ENCODE measurements at regions not wholly inside any gene's neighbourhood (a gene's known extent, or its start where the extent isn't known, plus 50 kb on each side); places are given as distances from the start of the nearest gene placed in this dataset.

DNA sequence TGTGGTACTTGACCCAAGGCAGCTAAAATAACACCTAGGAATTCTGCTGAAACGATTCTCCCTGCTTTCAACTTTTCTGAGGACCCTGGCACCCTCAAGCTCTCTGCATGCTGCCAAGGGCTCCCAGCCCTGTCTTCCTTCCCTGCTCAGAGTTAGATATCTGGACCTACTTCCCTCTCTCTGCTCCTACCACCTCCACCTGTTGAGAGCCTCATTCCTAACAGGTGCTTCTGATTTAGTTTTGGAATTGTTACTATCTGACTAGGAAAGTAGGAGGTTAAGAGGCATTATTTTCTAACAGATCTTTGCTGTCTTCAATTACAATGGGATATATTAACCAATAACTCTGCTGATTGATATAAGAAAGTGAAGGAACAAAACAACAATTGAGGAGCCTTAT, 253.8 kb downstream of the FZD1 start:
- Mint-ChIP-seq H3K27ac (no peak overlapping the region), H3K9me3 (no peaks in the 10 kb centered on the region), H3K36me3 (no peaks in the 10 kb centered on the region)
- ATAC-seq (no peak), DNase-seq (ENCODE audit: low spot score in 2 of 2) (no peak)

DNA sequence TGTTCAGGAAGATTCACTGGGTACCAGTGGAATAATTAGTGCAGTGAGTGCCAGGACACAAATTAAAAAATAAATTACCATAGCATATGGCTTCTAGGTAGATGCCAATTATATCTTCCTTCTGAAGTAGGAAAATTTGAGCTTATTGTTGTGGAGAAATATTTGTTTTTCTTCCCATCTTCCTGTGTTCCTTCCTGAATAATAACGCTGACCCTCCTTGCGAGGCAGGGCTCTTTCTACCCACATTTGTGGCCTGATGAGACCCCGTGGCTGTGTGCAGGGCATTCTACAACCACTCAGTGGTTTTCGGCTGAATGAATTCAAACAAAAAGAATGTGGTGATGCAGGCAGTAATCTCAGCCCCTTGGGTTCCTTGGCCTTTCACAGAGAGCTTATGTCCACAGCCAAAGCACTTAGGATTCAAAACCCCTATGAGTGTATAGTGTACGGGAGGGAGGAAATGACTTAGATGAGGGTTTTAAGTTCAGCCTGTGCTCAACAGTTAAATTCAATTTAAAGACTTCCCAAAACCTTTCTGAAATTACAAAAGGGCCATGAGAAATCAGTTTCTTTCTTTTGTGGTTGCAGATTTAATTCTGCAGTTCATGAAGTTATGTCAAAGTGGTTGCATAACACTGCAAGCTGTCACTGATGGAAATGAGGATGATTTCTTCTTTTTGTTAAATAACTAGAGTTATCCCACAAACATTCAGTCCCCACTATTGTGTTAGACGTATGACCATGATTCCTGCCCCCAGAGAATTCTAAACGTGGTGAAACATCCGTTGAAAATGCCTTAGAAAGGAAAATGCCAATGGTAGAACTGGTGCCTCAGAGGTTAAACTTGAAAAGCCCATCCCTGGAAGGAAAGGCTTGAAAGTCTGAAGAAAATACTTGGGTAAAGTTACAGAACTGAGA, 255.3 kb downstream of the FZD1 start:
- Mint-ChIP-seq H3K9me3 (no peaks in the 10 kb centered on the region), H3K27ac (no peak overlapping the region), H3K36me3 (no peaks in the 10 kb centered on the region)
- ATAC-seq (no peak), DNase-seq (ENCODE audit: low spot score in 2 of 2) (no peak)

DNA sequence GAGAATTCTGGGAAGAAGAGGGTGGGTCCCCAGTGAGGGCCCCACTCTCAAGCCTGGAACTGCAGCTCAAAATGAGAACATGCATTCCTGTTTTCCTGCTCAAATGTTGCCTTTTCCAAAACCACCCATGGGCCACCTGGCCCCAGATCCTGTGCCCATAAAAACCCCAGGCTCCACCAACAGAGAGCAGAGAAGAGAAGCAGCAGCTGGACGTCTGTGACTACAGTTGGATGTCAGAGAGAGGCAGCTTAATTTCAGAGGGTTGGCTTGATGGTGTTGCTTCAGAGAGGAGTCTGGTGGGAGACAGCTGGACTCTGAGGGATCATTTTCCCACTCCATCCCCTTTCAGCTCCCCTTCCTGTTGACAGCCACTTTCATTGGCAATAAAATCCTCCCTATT, 256.4 kb downstream of the FZD1 start:
- ATAC-seq (no peak), DNase-seq (ENCODE audit: low spot score in 2 of 2) (no peak)
- no peak overlapping the region for H3K27ac Mint-ChIP-seq
- no peaks in the 10 kb centered on the region for H3K36me3 Mint-ChIP-seq
- H3K9me3 Mint-ChIP-seq = no peaks in the 10 kb centered on the region

DNA sequence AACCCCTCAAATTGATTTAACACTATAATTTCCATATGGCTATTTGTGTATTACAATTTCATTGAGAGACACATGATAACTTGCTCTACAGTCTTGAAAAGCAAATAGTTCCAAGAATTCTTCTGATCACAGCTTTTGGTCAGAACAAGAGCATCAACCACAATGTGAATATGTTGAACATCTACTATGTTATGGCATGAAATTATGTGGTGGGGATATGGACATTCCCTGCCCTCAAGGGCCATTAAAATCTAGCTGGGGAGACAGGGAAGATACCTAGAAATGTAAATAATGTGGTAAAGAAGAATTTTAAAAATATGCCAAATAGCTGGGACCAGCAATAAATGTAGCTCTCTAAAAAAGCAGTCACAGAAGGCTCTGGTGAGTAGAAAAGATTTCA, 262.2 kb downstream of the FZD1 start:
- no peak overlapping the region for H3K27ac Mint-ChIP-seq
- peaks cover 15 to 30% of the 10 kb centered on the region in 2 donors for H3K9me3 Mint-ChIP-seq
- H3K36me3 Mint-ChIP-seq = peaks cover 0 to 9% of the 10 kb centered on the region in 2 donors
- no peak for ATAC-seq
- no peak for DNase-seq (ENCODE audit: low spot score in 2 of 2)

DNA sequence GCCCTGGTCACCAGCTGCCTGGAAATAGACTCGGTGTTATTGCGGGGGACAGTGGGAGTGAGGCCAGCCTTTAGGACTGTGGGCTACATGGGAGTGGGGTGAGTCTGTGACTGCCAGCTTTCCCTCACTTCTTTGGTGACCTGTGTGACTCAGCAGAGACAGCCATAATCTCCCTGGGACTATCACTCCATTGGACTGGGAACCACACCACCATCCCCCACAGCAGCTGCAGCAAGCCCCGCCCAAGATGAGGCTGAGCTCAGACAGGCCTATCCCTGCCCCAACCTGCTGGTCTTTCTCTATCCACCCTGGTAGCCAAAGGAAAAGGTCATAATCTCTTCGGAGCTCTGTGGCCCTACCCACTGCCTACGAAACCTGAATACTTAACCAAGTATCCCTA, 263.2 kb downstream of the FZD1 start:
- Mint-ChIP-seq H3K36me3 (peaks cover 0 to 9% of the 10 kb centered on the region in 2 donors), H3K27ac (no peak overlapping the region), H3K9me3 (peaks cover 19 to 34% of the 10 kb centered on the region in 2 donors)
- DNase-seq (ENCODE audit: low spot score in 2 of 2) = no peak
- ATAC-seq = no peak

DNA sequence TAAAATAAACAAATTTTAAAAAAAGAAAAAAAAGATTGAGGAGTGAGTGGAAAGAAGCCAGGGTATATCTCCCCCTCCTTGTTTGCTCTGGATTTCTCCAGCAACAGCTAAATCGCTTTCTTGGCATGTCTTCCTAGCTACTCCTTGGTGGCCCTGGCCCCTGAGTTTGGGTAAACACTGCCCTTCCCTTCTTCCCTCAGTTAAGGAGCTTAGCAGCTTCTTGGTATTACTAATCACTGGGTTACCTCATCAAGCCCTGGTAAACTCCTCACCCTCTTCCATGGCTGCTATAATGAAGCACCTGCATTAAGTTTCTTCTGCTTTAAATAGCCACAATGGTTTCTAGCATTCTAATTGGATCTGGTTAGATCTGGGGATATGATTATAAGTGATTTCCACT, 269.8 kb downstream of the FZD1 start:
- peaks cover 17 to 22% of the 10 kb centered on the region in 2 donors for H3K9me3 Mint-ChIP-seq
- H3K27ac Mint-ChIP-seq = no peak overlapping the region
- no peak for ATAC-seq
- DNase-seq (ENCODE audit: low spot score in 2 of 2) = no peak
- H3K36me3 Mint-ChIP-seq = no peaks in the 10 kb centered on the region

DNA sequence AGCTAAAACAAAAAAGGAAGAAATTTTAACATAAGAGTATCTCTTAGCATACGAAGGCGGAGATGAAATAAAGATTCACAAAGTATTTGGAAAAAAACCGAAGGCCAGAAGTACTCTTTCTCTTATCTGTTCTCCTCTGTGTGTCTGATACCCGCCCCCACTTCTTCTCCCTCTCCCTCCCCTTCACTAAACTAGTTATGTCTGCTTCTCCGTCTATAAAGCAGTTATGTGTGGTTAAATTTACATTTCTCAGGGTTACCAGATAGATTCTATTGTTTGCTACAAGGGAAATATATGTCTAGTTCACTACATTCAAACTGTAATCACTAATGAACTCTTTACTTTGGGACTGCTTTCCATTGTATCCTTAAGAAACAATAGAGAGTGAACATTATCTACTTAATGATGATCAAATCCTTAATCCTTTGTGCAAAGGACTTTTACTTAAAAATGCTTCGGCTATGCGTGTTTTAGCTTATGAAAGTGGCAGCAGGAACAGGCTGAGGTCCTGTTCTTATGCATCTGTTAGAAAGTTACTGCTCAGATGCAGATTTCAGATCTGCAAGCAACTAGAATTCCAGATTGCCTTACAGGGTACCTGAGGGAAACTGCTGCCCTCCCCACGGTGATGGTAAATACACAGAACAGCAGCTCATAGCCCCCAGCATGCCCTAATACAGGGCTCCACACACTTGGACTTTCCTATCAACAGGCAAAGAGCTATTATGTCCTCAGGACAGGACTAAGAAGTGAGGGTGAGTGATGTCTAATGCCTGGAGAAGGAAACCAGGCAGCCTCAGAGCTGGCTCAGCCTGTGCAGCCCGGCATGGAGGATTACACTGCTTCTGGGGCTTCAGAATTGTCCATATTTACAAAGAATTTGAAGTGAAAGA, 273.3 kb downstream of the FZD1 start:
- DNase-seq (ENCODE audit: low spot score in 2 of 2) = no peak
- Mint-ChIP-seq H3K9me3 (peaks cover under 1 to 5% of the 10 kb centered on the region in 2 donors), H3K27ac (no peak overlapping the region), H3K36me3 (no peaks in the 10 kb centered on the region)
- no peak for ATAC-seq

DNA sequence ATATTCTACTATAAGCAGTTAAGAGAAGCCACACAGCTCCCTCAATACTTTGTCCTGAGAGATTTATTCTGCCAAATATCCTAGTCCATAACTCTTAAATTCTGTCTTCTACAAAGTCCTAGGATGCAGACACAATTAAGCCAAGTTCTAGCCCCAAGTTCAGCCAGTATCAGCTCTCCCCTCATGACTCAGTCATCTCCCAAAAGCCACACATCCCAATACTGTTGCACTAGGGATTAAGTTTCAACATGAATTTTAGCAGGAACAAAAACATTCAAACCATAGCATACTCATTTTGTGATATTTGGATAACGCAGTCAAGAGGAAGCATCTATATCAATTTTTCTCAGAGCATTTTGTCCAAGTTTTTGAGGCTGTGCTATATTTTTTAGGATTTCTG, 277.4 kb downstream of the FZD1 start:
- H3K27ac Mint-ChIP-seq = no peak overlapping the region
- no peaks in the 10 kb centered on the region for H3K36me3 Mint-ChIP-seq
- H3K9me3 Mint-ChIP-seq = no peaks in the 10 kb centered on the region
- DNase-seq (ENCODE audit: low spot score in 2 of 2) (no peak), ATAC-seq (no peak)

DNA sequence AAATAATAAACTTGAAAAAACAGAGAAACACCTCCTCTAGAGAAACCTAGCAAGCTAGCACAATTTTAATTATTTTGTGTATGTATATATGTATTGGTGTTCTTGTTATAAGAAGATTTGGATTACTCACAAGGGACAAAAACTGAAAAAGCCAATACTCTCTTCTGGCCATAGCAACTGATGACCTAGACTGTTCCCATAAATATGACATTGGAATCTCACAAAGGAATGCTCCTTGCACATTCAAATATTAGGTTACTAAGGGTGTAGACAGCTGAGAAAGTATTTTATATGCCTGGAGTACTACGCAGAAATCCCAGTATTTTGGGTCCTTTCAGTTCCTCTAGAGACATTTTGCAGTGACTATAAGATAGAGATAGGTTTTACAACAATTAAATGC, 279.4 kb downstream of the FZD1 start:
- Mint-ChIP-seq H3K36me3 (no peaks in the 10 kb centered on the region), H3K27ac (no peak overlapping the region), H3K9me3 (no peaks in the 10 kb centered on the region)
- no peak for DNase-seq (ENCODE audit: low spot score in 2 of 2)
- ATAC-seq = no peak

DNA sequence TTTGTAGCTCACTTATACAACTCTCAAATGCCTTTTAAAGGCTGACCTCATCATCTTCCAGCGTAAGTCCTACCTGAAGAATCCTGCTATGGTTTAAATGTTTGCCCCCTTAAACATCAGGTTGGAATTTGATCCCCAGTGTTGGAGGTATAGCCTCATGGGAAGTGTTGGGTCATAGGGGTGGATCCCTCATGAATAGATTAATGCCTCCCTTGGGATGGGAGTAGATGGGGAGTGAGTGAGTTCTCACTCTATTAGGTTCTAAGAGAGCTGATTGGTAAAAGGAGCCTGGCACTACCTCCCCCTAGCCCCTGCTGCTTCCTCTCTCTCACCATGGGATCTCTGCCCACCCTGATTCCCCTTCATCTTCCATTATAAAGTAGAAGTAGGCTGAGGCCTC, 285.6 kb downstream of the FZD1 start:
- no peak overlapping the region for H3K27ac Mint-ChIP-seq
- H3K9me3 Mint-ChIP-seq = no peaks in the 10 kb centered on the region
- H3K36me3 Mint-ChIP-seq = no peaks in the 10 kb centered on the region
- DNase-seq (ENCODE audit: low spot score in 2 of 2) = no peak
- no peak for ATAC-seq

DNA sequence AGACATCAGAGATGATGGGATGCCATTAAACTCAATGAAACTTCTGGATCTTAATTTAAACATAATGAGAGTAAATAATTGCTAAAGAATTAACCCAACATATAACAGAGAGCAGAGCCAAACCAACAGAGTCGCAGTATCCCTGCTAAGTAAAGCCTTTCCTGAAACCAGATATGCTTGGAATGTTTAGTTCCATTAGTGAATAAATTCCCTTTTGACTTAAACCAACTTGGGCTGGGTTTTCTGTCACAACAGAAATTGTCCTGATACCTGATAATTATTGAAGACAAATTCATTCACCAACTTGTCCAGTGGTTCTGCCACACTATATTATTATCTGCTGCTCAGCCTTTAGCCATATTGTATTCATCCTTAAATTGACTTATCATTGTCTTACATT, 286.7 kb downstream of the FZD1 start:
- ATAC-seq = no peak

DNA sequence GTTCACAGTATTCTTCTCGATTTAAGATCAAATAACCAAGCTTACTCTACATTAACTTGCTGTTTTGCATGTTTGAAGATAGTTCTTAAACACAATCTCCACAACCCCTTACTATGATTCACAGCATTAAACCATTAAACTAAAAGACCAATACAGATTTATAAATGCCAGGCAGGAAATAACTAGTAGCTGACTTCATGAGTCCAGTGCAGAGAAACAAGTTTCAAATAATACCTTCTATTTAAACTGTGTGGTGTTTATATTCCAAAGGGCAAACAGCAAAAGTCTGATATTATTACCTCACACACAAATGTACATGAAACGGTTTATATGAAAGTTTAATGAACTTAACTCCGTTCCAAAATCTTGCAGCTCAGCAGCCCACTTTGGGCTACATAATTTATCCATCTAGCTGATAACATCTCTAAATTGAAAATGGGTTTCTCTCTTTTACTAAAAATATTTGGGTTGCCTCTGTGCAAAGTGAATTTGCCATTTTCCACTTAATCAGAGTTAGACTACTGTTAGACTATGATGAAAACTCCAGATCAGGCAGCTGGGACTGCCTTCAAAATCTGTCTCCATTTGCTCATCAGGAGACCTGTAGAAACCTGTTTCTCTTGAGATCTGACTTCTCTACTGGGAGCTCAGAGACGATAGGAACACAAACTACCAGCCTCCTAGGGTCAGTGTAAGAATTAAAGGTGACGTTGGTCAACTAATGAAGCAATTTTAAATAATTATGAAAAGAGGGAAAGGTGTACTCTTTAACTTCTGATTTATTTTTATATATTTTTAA, 287.3 kb downstream of the FZD1 start:
- DNase-seq (ENCODE audit: low spot score in 2 of 2) = no peak

More for the DNA sequence above, 286.7 kb downstream of the FZD1 start:
- no peak overlapping the region for H3K27ac Mint-ChIP-seq
- no peaks in the 10 kb centered on the region for H3K36me3 Mint-ChIP-seq
- DNase-seq (ENCODE audit: low spot score in 2 of 2) = no peak
- H3K9me3 Mint-ChIP-seq = no peaks in the 10 kb centered on the region

DNA sequence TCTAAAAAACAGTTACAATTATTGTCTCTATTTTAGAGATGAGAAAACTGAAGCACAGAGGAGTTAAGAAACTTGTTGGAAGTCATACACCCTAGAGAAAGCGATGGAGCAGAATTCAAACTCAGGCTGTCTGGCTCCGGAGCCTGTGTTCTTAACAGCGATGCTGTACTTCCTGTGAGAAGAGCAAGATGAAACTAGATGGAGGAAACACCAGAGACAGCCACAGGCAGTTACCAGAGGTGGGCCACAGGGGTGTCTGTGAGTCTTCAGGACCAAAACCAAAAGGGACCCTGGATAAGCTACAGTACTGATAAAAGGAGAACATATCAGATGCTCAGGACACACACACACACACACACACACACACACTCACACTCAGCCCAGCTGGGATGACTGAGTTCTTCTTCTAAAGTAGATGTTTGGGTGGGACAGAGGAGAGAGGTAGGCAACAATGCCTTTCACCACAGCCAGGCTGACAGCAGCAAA, 289.2 kb downstream of the FZD1 start:
- no peaks in the 10 kb centered on the region for H3K36me3 Mint-ChIP-seq
- DNase-seq (ENCODE audit: low spot score in 2 of 2) (no peak), ATAC-seq (no peak)
- H3K9me3 Mint-ChIP-seq = no peaks in the 10 kb centered on the region
- H3K27ac Mint-ChIP-seq = no peak overlapping the region

More for the DNA sequence above, 287.3 kb downstream of the FZD1 start:
- Mint-ChIP-seq H3K27ac (no peak overlapping the region), H3K9me3 (no peaks in the 10 kb centered on the region), H3K36me3 (no peaks in the 10 kb centered on the region)
- ATAC-seq = no peak

DNA sequence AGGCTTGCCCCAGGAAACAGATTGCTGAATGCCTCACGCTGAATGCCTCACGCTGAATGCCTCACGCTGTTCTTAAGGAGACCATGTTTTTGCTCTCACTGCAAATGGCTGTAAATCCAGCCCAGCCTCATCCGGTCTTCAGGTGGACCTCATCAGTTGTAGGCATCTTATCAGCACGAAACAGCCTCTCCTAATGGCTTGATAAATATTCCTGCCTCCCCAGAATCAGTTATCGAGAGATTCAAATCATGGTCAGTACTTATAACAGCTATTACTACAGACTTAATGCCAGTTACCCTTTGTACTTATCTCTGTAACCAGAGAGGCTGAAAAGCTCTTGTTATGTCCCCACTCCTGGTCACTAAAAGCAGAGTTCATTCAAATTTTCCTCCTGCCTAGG, 290.6 kb downstream of the FZD1 start:
- no peak for ATAC-seq
- Mint-ChIP-seq H3K9me3 (no peaks in the 10 kb centered on the region), H3K27ac (no peak overlapping the region), H3K36me3 (no peaks in the 10 kb centered on the region)
- no peak for DNase-seq (ENCODE audit: low spot score in 2 of 2)

DNA sequence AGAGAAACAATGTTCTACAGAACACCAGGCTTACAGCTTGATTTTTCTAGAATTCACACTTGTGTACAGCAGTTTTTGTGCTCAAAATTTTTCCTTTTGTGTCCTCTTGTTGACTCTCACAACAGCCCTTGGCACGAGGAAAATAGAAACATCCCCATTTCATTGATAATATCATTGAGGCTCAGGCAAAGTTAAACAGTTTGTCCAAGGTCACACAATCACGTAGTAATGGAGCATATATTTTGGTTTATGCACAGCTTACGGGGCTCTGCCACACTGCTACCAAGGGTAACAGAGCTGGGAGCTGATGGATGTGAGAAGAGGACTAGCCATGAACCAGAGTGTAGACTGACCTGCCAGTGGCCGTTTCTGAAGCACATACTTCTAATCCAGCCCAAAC, 292.0 kb downstream of the FZD1 start:
- no peak for DNase-seq (ENCODE audit: low spot score in 2 of 2)
- no peak for ATAC-seq
- Mint-ChIP-seq H3K27ac (no peak overlapping the region), H3K36me3 (no peaks in the 10 kb centered on the region), H3K9me3 (no peaks in the 10 kb centered on the region)

DNA sequence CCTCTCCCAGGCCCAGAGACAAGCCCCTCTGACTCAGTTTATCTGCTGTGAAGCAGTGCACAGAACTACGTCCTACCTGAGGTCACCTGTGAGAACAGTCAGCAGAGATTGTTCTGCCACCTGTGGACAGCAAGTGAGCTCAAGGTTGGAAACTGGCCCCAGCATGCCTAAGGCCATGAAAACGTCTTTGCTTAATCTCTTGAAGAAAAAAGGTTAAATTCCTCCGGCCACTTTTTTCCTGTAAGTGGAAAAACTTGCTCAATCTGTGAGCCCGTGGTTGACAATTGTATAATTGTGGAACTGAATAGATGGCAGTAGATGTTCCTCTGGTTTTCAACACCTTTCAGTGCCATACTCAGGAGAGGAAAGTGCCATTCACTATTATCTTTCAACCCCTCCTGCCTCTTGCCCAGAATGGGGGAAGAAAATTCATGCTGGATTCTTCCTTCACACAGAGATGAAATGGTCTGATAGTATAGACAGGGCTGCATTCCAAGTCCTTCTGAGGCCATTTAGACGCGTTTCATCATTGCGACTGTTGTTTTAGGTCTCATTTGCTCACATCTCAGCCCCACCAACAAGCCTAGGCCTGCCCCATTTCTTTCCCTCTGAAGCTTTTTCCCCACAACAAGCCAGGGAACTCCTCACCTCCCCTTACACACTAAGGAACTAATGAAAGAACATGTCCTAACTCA, 292.9 kb downstream of the FZD1 start:
- ATAC-seq = no peak
- no peak overlapping the region for H3K27ac Mint-ChIP-seq

More for the DNA sequence above, 292.9 kb downstream of the FZD1 start:
- Mint-ChIP-seq H3K9me3 (no peaks in the 10 kb centered on the region), H3K36me3 (no peaks in the 10 kb centered on the region)
- no peak for DNase-seq (ENCODE audit: low spot score in 2 of 2)
